HepG2 (cell line): ENCODE measurements at regions not wholly inside any gene's neighbourhood (a gene's known extent, or its start where the extent isn't known, plus 50 kb on each side); places are given as distances from the start of the nearest gene placed in this dataset.

Source experiments
- HBP1 ChIP-seq: IDR thresholded peaks from 2 replicates; pipeline ENCODE4 v1.6.1; 2016; ENCODE audit warnings: low read depth, control low read depth
- JARID2 ChIP-seq: sonication (generic); formaldehyde crosslinking; IDR thresholded peaks from 2 replicates; pipeline ENCODE4 v1.8.1; 2023; ENCODE audit warnings: missing genetic modification reagents, inconsistent platforms; ENCODE audit not compliant: insufficient replicate concordance
- KDM2A ChIP-seq: sonication (generic); formaldehyde crosslinking; IDR thresholded peaks from 2 replicates; pipeline ENCODE4 v1.4.0; 2020; ENCODE audit warnings: low read depth, missing genetic modification reagents, borderline replicate concordance
- ZBTB26 ChIP-seq: IDR thresholded peaks from 2 replicates; pipeline ENCODE4 v1.6.1; 2016; ENCODE audit warnings: missing compliant biosample characterization, missing genetic modification reagents, borderline replicate concordance
- ZNF407 ChIP-seq: sonication (generic); formaldehyde crosslinking; IDR thresholded peaks from one replicate; pipeline ENCODE4 v1.5.1; 2020; ENCODE audit warnings: mild to moderate bottlenecking, missing genetic modification reagents; ENCODE audit errors: not compliant biosample characterization
- ZNF646 ChIP-seq: sonication (generic); formaldehyde crosslinking; IDR thresholded peaks from 2 replicates; pipeline ENCODE4 v1.9.0; 2021; ENCODE audit warnings: mild to moderate bottlenecking, missing genetic modification reagents

- no peak for TF ChIP-seq ZNF646
- 0 out of 2 replicates have a peak, but pooled peaks have one; percentile 46 for TF ChIP-seq HBP1 (CRISPR knock-in tag)
- TF ChIP-seq ZBTB26 (CRISPR knock-in tag): 0 out of 2 replicates have a peak, but pooled peaks have one; percentile 40
- TF ChIP-seq JARID2: no peak
- no peak for TF ChIP-seq ZNF407 (CRISPR knock-in tag)
- TF ChIP-seq KDM2A: no peak; the same call in 1 of the 2 replicates
These were observed 64.6 kb upstream of the PIM1 start (continued) for GRCh38 chr6:37105148-37106050.
